H1 (cell line): ENCODE measurements at regions not wholly inside any gene's neighbourhood (a gene's known extent, or its start where the extent isn't known, plus 50 kb on each side); places are given as distances from the start of the nearest gene placed in this dataset.

ENCODE experiments used
- CTCF ChIA-PET: fragments of 300-600 bp; sonication (Branson Sonifier 250); formaldehyde crosslinking; loops from one replicate; lab custom pipeline; 2021; ENCODE audit not compliant: partially characterized antibody; lab: Charles Lee
- POLR2A ChIA-PET: fragments of 300-600 bp; sonication (Branson Sonifier 250); formaldehyde crosslinking; loops from one replicate; lab custom pipeline; 2021; ENCODE audit warnings: inconsistent platforms; ENCODE audit not compliant: partially characterized antibody; lab: Charles Lee
- DNase-seq, 2 experiments: peaks; one replicate each; pipeline versions ENCODE4 v3.0.0 to v3.0.0-alpha.2; 2010 to 2022; ENCODE audit warnings: low spot score in 2 of 2, low read depth in 1 of 2, mixed read lengths in 1 of 2
- FAIRE-seq: peaks from 2 replicates; lab custom pipeline; 2011; peaks lifted over from hg19 to GRCh38; lab: Jason Lieb, UNC
- H2AFZ ChIP-seq: 2 replicates; pipeline ENCODE4 v1.8.1; 2012; ENCODE audit warnings: low read length, inconsistent platforms
- H2AK5ac ChIP-seq: 2 replicates; pipeline ENCODE4 v1.6.1; 2013; ENCODE audit warnings: low read depth, low read length
- H2BK120ac ChIP-seq: replicated peaks from 2 replicates; pipeline ENCODE3; 2013; ENCODE audit warnings: low read depth, low read length, inconsistent platforms
- H2BK12ac ChIP-seq: 2 replicates; pipeline ENCODE4 v1.6.1; 2013; ENCODE audit warnings: low read depth, low read length
- H2BK15ac ChIP-seq: 2 replicates; pipeline ENCODE4 v1.6.1; 2013; ENCODE audit warnings: low read length
- H2BK20ac ChIP-seq: 2 replicates; pipeline ENCODE4 v1.6.1; 2013; ENCODE audit warnings: low read length
- H2BK5ac ChIP-seq: 2 replicates; pipeline ENCODE4 v1.6.1; 2013; ENCODE audit warnings: low read depth, low read length
- H3K14ac ChIP-seq: 2 replicates; pipeline ENCODE4 v1.6.1; 2013; ENCODE audit warnings: inconsistent platforms; ENCODE audit not compliant: insufficient read length
- H3K18ac ChIP-seq: 2 replicates; pipeline ENCODE4 v1.6.1; 2013; ENCODE audit warnings: low read length; ENCODE audit errors: extremely low read depth
- H3K23ac ChIP-seq: 2 replicates; pipeline ENCODE4 v1.6.1; 2013; ENCODE audit warnings: inconsistent platforms; ENCODE audit not compliant: insufficient read length
- H3K23me2 ChIP-seq: 2 replicates; pipeline ENCODE4 v1.6.1; 2013; ENCODE audit warnings: low read depth, low read length
- H3K27ac ChIP-seq: 2 replicates; pipeline ENCODE4 v1.6.1; 2011; ENCODE audit warnings: low read depth, low read length, inconsistent platforms
- H3K27me3 ChIP-seq, 4 experiments: replicated peaks in 1 of 4; 1 replicate in 1 of 4; 2 replicates in 3 of 4; pipeline versions ENCODE4 v1.6.1 to v1.8.1; 2011 to 2013; ENCODE audit warnings: low read length in 3 of 4, mild to moderate bottlenecking in 3 of 4, inconsistent platforms in 2 of 4, mixed read lengths in 2 of 4, moderate library complexity in 1 of 4; ENCODE audit not compliant: control insufficient read depth in 3 of 4, insufficient read depth in 3 of 4; ENCODE audit errors: extremely low read depth in 1 of 4
- H3K36me3 ChIP-seq, 4 experiments: 2 replicates each; pipeline versions ENCODE4 v1.6.1 to v1.8.1; 2011 to 2013; ENCODE audit warnings: mild to moderate bottlenecking in 4 of 4, low read length in 3 of 4, moderate library complexity in 2 of 4, control low read depth in 1 of 4, inconsistent platforms in 1 of 4; ENCODE audit not compliant: insufficient read depth in 4 of 4, control insufficient read depth in 2 of 4
- H3K4ac ChIP-seq: replicated peaks from 2 replicates; pipeline ENCODE3; 2013; ENCODE audit warnings: low read length, low read depth, mixed read lengths, inconsistent platforms; ENCODE audit not compliant: insufficient read length
- H3K4me1 ChIP-seq, 4 experiments: replicated peaks in 1 of 4; 1 replicate in 1 of 4; 2 replicates in 3 of 4; pipeline versions ENCODE4 v1.6.1 to v1.8.1; 2011 to 2013; ENCODE audit warnings: low read length in 3 of 4, inconsistent platforms in 2 of 4, mixed read lengths in 1 of 4; ENCODE audit not compliant: insufficient read depth in 4 of 4, control insufficient read depth in 3 of 4
- H3K4me2 ChIP-seq, 2 experiments: 2 replicates each; pipeline versions ENCODE4 v1.6.1 to v1.8.1; 2011 to 2013; ENCODE audit warnings: low read depth in 2 of 2, low read length in 2 of 2, control low read depth in 1 of 2, inconsistent platforms in 1 of 2, mild to moderate bottlenecking in 1 of 2; ENCODE audit not compliant: insufficient read depth in 1 of 2
- H3K4me3 ChIP-seq, 4 experiments: fragments of 200-600, 300-600 bp in 1 of 4; sonication (generic), shearing (Covaris generic), sonication (Bioruptor Twin) in 1 of 4; 2 replicates each; pipeline versions ENCODE4 v1.5.1 to v1.8.1; 2011 to 2016; ENCODE audit warnings: low read length in 4 of 4, low read depth in 3 of 4, control low read depth in 2 of 4, inconsistent platforms in 2 of 4, mild to moderate bottlenecking in 2 of 4, mixed read lengths in 1 of 4, moderate library complexity in 1 of 4; ENCODE audit not compliant: insufficient read depth in 2 of 4; ENCODE audit errors: extremely low read depth in 1 of 4
- H3K56ac ChIP-seq: replicated peaks from 2 replicates; pipeline ENCODE3; 2013; ENCODE audit warnings: low read depth, mild to moderate bottlenecking, mixed read lengths, low read length, inconsistent platforms; ENCODE audit not compliant: insufficient read length
- H3K79me1 ChIP-seq: 2 replicates; pipeline ENCODE4 v1.6.1; 2013; ENCODE audit warnings: low read depth, low read length, control low read depth
- H3K79me2 ChIP-seq, 2 experiments: 2 replicates each; pipeline versions ENCODE4 v1.6.1 to v1.8.1; 2012 to 2013; ENCODE audit warnings: low read length in 2 of 2, mild to moderate bottlenecking in 2 of 2, inconsistent platforms in 1 of 2; ENCODE audit not compliant: insufficient read depth in 2 of 2, control insufficient read depth in 1 of 2
- H3K9ac ChIP-seq, 4 experiments: replicated peaks in 1 of 4; 1 replicate in 1 of 4; 2 replicates in 3 of 4; pipeline versions ENCODE4 v1.6.1 to v1.8.1; 2011 to 2013; ENCODE audit warnings: low read depth in 3 of 4, low read length in 3 of 4, control low read depth in 2 of 4, mild to moderate bottlenecking in 2 of 4, moderate library complexity in 2 of 4, inconsistent platforms in 1 of 4; ENCODE audit errors: extremely low read depth in 1 of 4
- H3K9me3 ChIP-seq, 2 experiments: 2 replicates each; pipeline versions ENCODE4 v1.6.1 to v1.8.1; 2012 to 2013; ENCODE audit warnings: mild to moderate bottlenecking in 2 of 2, moderate library complexity in 2 of 2, control low read depth in 1 of 2, inconsistent platforms in 1 of 2, low read depth in 1 of 2, low read length in 1 of 2, mixed read lengths in 1 of 2; ENCODE audit not compliant: insufficient read depth in 2 of 2
- H4K20me1 ChIP-seq, 2 experiments: replicated peaks in 1 of 2; 2 replicates each; pipeline versions ENCODE3 to v1.8.1; 2011 to 2013; ENCODE audit warnings: inconsistent platforms in 2 of 2, low read length in 2 of 2, mild to moderate bottlenecking in 1 of 2; ENCODE audit not compliant: insufficient read depth in 2 of 2, control insufficient read depth in 1 of 2
- H4K5ac ChIP-seq: 2 replicates; pipeline ENCODE4 v1.6.1; 2013; ENCODE audit warnings: low read length, low read depth, mixed read lengths, inconsistent platforms; ENCODE audit not compliant: insufficient read length
- H4K8ac ChIP-seq: 2 replicates; pipeline ENCODE4 v1.8.0; 2013; ENCODE audit warnings: mild to moderate bottlenecking, moderate library complexity, low read length, inconsistent platforms; ENCODE audit not compliant: insufficient read depth; ENCODE audit errors: extremely low read depth
- H4K91ac ChIP-seq: replicated peaks from 2 replicates; pipeline ENCODE3; 2013; ENCODE audit warnings: low read length, mixed read lengths, inconsistent platforms; ENCODE audit not compliant: insufficient read length
- BRCA1 ChIP-seq: IDR thresholded peaks from 2 replicates; pipeline ENCODE4 v1.6.1; 2012; ENCODE audit warnings: low read depth, low read length, improper control_type of control experiment
- CHD2 ChIP-seq: IDR thresholded peaks from 2 replicates; pipeline ENCODE4 v1.6.1; 2012; ENCODE audit warnings: low read length, improper control_type of control experiment
- EGR1 ChIP-seq: IDR thresholded peaks from 2 replicates; pipeline ENCODE4 v1.6.1; 2011; ENCODE audit warnings: low read depth, low read length, borderline replicate concordance
- EZH2 ChIP-seq: fragments of 200-600 bp; sonication (generic); IDR thresholded peaks from 2 replicates; pipeline ENCODE4 v1.7.1; 2012; ENCODE audit warnings: low read depth, mild to moderate bottlenecking, moderate library complexity, low read length, inconsistent platforms; ENCODE audit not compliant: severe bottlenecking
- GABPA ChIP-seq: IDR thresholded peaks from 2 replicates; pipeline ENCODE4 v1.6.1; 2011; ENCODE audit warnings: mild to moderate bottlenecking, low read length, moderate library complexity, borderline replicate concordance; ENCODE audit not compliant: insufficient read depth
- JUN ChIP-seq: IDR thresholded peaks from 2 replicates; pipeline ENCODE4 v1.6.1; 2011; ENCODE audit warnings: low read depth, mild to moderate bottlenecking, improper control_type of control experiment, low read length
- JUND ChIP-seq: IDR thresholded peaks from 2 replicates; pipeline ENCODE4 v1.6.1; 2011; ENCODE audit warnings: mild to moderate bottlenecking, improper control_type of control experiment, low read length
- MAFK ChIP-seq: IDR thresholded peaks from 2 replicates; pipeline ENCODE4 v1.6.1; 2012; ENCODE audit warnings: low read depth, mild to moderate bottlenecking, improper control_type of control experiment, low read length
- POU5F1 ChIP-seq: IDR thresholded peaks from 2 replicates; pipeline ENCODE4 v1.6.1; 2011; ENCODE audit warnings: low read depth, mild to moderate bottlenecking, low read length, moderate library complexity
- SP2 ChIP-seq: IDR thresholded peaks from 2 replicates; pipeline ENCODE4 v1.6.1; 2012; ENCODE audit warnings: mild to moderate bottlenecking, low read length, inconsistent platforms
- SP4 ChIP-seq: IDR thresholded peaks from 2 replicates; pipeline ENCODE4 v1.6.1; 2012; ENCODE audit warnings: low read length, inconsistent platforms
- TBP ChIP-seq: IDR thresholded peaks from 2 replicates; pipeline ENCODE4 v1.6.1; 2011; ENCODE audit warnings: low read depth, low read length, improper control_type of control experiment
- TEAD4 ChIP-seq: IDR thresholded peaks from 2 replicates; pipeline ENCODE4 v1.6.1; 2012; ENCODE audit warnings: low read depth, low read length, inconsistent platforms, mixed read lengths
- WGBS, 2 experiments: shearing (Covaris generic) in 1 of 2; methylation state at CpG; one replicate each; pipeline versions ENCODE4 v1.1.6 to v1.1.7; 2013 to 2015; ENCODE audit warnings: low lambda C conversion rate in 2 of 2, mixed read lengths in 2 of 2, inconsistent platforms in 1 of 2, low coverage in 1 of 2, missing lambda C conversion rate in 1 of 2; ENCODE audit not compliant: insufficient replicate concordance in 2 of 2, insufficient coverage in 1 of 2, insufficient read length in 1 of 2; ENCODE audit errors: extremely low coverage in 1 of 2, missing lambda C conversion rate in 1 of 2; 5-methylcytosine and 5-hydroxymethylcytosine counted together

GRCh38 chr20:24791953-24792352, 157.1 kb upstream of the CST7 start:
- no peak overlapping the region for H3K18ac ChIP-seq
- H2BK120ac ChIP-seq, result no peak overlapping the region
- no peak overlapping the region for H2AK5ac ChIP-seq
- no peak overlapping the region for H3K27ac ChIP-seq
- H2AFZ ChIP-seq, result no peak overlapping the region
- 0 out of 2 replicates have a peak, but pooled peaks cover 1% of the 10 kb centered on the region for H3K23me2 ChIP-seq
- H4K91ac ChIP-seq, result no peak overlapping the region
- ChIA-PET POLR2A (no interaction called here), CTCF (interaction anchor here (0.5 to 3.2 kb wide), 6 partner anchors 8 to 923 kb away, joined by 3 to 16 read pairs (median 4); no protein-coding TSS in a partner anchor)
- H3K23ac ChIP-seq, result no peak overlapping the region
- no peak overlapping the region for H2BK20ac ChIP-seq
- H3K4me1 ChIP-seq, result peaks cover 0 to 9% (median 5%) of the 10 kb centered on the region in 4 experiments; a peak in 3 of 7 replicates
- H3K79me2 ChIP-seq, result no peaks in the 10 kb centered on the region
- H3K79me1 ChIP-seq, result no peaks in the 10 kb centered on the region
- no peak overlapping the region for H2BK12ac ChIP-seq
- H3K9ac ChIP-seq, result no peak overlapping the region
- H2BK15ac ChIP-seq, result no peak overlapping the region
- 97% methylated on average over 2 of the region's 2 CpGs; no CpG with 5 or more reads in 1 of the 2 experiments for WGBS, 2 experiments
- no peak overlapping the region for H3K14ac ChIP-seq
- no peak overlapping the region for H4K5ac ChIP-seq
- H3K56ac ChIP-seq, result no peak overlapping the region
- H3K4me3 ChIP-seq, result no peak overlapping the region
- FAIRE-seq, result no peak
- no peaks in the 10 kb centered on the region for H4K20me1 ChIP-seq
- no peaks in the 10 kb centered on the region for H3K27me3 ChIP-seq
- no peak for DNase-seq
- no peak overlapping the region for H3K4ac ChIP-seq
- no peak overlapping the region for H2BK5ac ChIP-seq
- TF ChIP-seq POU5F1 (no peak), JUND (no peak), BRCA1 (no peak), CHD2 (no peak), EGR1 (no peak), TBP (no peak), MAFK (no peak), TEAD4 (no peak), JUN (no peak), EZH2 (no peak), SP4 (no peak), SP2 (no peak), GABPA (no peak)
- H4K8ac ChIP-seq, result no peak overlapping the region
- H3K4me2 ChIP-seq, result no peak overlapping the region
- H3K36me3 ChIP-seq, result no peaks in the 10 kb centered on the region
- H3K9me3 ChIP-seq, result no peaks in the 10 kb centered on the region
